ENCODE measurements at regions not wholly inside any gene's neighbourhood (a gene's known extent, or its start where the extent isn't known, plus 50 kb on each side); places are given as distances from the start of the nearest gene placed in this dataset.

- H3K36me3 ChIP-seq = no peaks in the 10 kb centered on the region
- H3K27me3 ChIP-seq = no peaks in the 10 kb centered on the region
- no peaks in the 10 kb centered on the region for H3K4me1 ChIP-seq
- H3K4me3 ChIP-seq (replicated peaks in 1 of 3) = no peak overlapping the region
- intact Hi-C loops (cut with DNase I) = no loop called here
- WGBS, 2 donors = 81 to 87% methylated on average over 4 of the region's 4 CpGs
- no peak for DNase-seq
- TF ChIP-seq CTCF (IDR thresholded peaks at IDR 0.05) = no peak
- no peaks in the 10 kb centered on the region for H3K9me3 ChIP-seq
- H3K27ac ChIP-seq = no peak overlapping the region
Measured at GRCh38 chr21:15999741-16000140, 270.0 kb downstream of the USP25 start.

DNA sequence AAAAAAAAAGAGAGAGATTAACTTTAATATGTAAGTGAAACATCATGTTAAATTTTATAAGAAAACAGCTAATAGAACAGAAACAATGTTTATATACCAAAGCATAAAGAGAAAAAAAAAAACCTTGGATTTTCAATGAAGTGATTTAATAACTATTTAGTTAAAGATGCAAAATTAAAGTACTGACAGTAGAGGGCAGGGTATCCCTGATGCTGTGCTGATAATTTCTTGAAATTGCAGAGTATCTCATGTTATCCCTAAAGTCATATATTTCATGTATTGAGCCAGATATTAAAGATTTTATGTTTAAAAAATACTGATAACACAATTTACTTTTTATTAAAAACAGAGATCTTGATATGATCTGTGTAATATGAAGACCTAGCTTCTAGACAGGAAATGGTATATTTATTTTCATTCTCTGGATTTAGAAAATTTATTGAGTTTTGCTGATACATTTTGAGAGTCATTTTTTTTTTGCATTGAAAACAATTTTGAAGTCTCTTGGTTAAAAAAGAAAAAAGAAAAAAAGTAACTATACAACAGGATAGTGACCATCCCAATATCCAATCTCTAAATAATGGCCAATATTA is 273.2 kb downstream of the USP25 start:
- intact Hi-C loops (cut with DNase I) = no loop called here
- no peaks in the 10 kb centered on the region for H3K27me3 ChIP-seq
- H3K9me3 ChIP-seq = no peaks in the 10 kb centered on the region
- DNase-seq = no peak
- no peak overlapping the region for H3K27ac ChIP-seq
- no peaks in the 10 kb centered on the region for H3K36me3 ChIP-seq
- H3K4me3 ChIP-seq (replicated peaks in 1 of 3) = no peak overlapping the region
- H3K4me1 ChIP-seq = no peaks in the 10 kb centered on the region
- TF ChIP-seq POLR2A (IDR thresholded peaks at IDR 0.05) = no peak
- TF ChIP-seq CTCF (IDR thresholded peaks at IDR 0.05) = peak in 3 of 6 experiments; percentile 15 to 35 (median 30)

DNA sequence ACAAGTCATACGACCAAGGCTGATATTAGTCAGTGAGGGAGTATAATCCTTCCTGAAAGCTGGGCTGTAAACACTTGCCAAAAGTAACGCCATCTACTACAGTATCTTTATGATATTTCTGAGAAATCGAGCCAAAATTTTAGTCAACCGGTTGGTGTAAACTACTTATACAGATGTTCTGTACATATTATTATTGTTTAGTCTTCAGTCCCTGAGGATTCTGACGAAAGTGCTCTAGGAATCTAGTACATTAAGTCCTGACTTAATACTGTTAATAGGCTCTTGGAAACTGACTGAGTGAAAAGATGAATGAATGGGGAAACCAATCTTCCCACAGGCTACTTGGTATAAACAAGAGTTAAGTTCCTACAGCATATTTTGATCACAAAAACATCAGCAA is 274.3 kb downstream of the USP25 start:
- Histone ChIP-seq H3K27me3 (no peaks in the 10 kb centered on the region), H3K9me3 (no peaks in the 10 kb centered on the region), H3K4me3 (replicated peaks in 1 of 3) (no peak overlapping the region), H3K27ac (no peak overlapping the region), H3K4me1 (no peaks in the 10 kb centered on the region), H3K36me3 (no peaks in the 10 kb centered on the region)
- WGBS, 2 donors = 72 to 79% methylated on average over 5 of the region's 5 CpGs
- no peak for DNase-seq
- TF ChIP-seq POLR2A (IDR thresholded peaks at IDR 0.05) (no peak), CTCF (IDR thresholded peaks at IDR 0.05) (no peak)
- intact Hi-C loops (cut with DNase I) = no loop called here

DNA sequence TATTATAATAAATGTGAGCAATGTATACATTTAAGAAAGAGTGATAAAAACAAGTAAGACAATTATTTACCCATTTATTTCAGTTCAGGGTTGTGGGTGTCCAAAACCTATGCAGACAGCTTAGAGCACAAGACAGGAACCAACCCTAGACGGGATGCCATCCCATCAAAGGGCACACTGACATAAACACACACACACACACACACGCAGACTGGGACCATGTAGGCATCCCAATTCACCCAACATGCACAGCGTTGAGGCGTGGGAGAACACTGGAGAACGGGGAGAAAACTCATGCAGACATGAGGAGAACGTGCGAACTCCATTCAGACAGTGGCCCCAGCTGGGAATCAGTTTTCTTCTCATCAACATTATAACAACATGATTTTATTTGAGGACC is 274.7 kb downstream of the USP25 start:
- intact Hi-C loops (cut with DNase I) = no loop called here
- no peak overlapping the region for H3K4me3 ChIP-seq (replicated peaks in 1 of 3)
- H3K9me3 ChIP-seq = no peaks in the 10 kb centered on the region
- TF ChIP-seq CTCF (IDR thresholded peaks at IDR 0.05) = no peak
- TF ChIP-seq POLR2A (IDR thresholded peaks at IDR 0.05) = no peak
- 86 to 88% methylated on average over 7 of the region's 7 CpGs for WGBS, 2 donors
- no peaks in the 10 kb centered on the region for H3K27me3 ChIP-seq
- no peaks in the 10 kb centered on the region for H3K36me3 ChIP-seq
- no peak overlapping the region for H3K27ac ChIP-seq
- no peaks in the 10 kb centered on the region for H3K4me1 ChIP-seq
- DNase-seq = no peak

GRCh38 chr21:16005996-16006395 is 276.2 kb downstream of the USP25 start:
- no peaks in the 10 kb centered on the region for H3K36me3 ChIP-seq
- H3K4me3 ChIP-seq (replicated peaks in 1 of 3) = no peak overlapping the region
- 98 to 99% methylated on average over 1 of the region's 1 CpG for WGBS, 2 donors
- H3K4me1 ChIP-seq = no peaks in the 10 kb centered on the region
- no peak for TF ChIP-seq CTCF (IDR thresholded peaks at IDR 0.05)
- TF ChIP-seq POLR2A (IDR thresholded peaks at IDR 0.05) = no peak
- no peaks in the 10 kb centered on the region for H3K9me3 ChIP-seq
- intact Hi-C loops (cut with DNase I) = no loop called here
- H3K27me3 ChIP-seq = no peaks in the 10 kb centered on the region
- H3K27ac ChIP-seq = no peak overlapping the region
- DNase-seq = no peak
